ENCODE measurements at regions not wholly inside any gene's neighbourhood (a gene's known extent, or its start where the extent isn't known, plus 50 kb on each side); places are given as distances from the start of the nearest gene placed in this dataset.

DNA sequence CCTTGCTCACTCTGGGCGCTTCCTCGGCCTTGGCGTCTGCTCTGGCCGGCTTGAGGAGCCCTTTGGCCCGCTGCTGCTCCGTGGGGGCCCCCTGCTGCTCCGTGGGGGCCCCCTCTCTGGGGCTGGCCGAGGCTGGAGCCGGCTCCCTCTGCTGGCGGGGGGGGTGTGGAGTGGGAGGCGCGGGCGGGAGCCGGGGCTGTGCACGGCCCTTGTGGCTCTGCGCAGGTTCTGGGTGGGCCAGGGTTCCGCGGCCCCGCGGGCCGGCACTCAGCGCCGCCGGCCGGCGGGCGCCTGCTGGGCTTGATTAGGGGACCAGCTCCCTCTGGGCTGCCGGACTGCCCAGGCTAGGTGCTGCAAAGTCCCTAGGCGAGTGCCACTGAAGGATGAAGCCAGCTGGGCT is 436.2 kb downstream of the SLITRK6 start:
- Histone ChIP-seq H3K4me1 (no peaks in the 10 kb centered on the region), H3K36me3 (no peaks in the 10 kb centered on the region), H3K4me3 (no peak overlapping the region), H3K9me3 (no peaks in the 10 kb centered on the region), H3K27ac (no peak overlapping the region), H3K27me3 (no peaks in the 10 kb centered on the region)
- DNase-seq (no peak), ATAC-seq (no peak)
- TF ChIP-seq POLR2A (IDR thresholded peaks at IDR 0.05): no peak
- TF ChIP-seq, protein P1, sequence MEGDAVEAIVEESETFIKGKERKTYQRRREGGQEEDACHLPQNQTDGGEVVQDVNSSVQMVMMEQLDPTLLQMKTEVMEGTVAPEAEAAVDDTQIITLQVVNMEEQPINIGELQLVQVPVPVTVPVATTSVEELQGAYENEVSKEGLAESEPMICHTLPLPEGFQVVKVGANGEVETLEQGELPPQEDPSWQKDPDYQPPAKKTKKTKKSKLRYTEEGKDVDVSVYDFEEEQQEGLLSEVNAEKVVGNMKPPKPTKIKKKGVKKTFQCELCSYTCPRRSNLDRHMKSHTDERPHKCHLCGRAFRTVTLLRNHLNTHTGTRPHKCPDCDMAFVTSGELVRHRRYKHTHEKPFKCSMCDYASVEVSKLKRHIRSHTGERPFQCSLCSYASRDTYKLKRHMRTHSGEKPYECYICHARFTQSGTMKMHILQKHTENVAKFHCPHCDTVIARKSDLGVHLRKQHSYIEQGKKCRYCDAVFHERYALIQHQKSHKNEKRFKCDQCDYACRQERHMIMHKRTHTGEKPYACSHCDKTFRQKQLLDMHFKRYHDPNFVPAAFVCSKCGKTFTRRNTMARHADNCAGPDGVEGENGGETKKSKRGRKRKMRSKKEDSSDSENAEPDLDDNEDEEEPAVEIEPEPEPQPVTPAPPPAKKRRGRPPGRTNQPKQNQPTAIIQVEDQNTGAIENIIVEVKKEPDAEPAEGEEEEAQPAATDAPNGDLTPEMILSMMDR (IDR thresholded peaks at IDR 0.05 in 4 of 5, conservative IDR thresholded peaks at IDR 0.05 in 1 of 5): no peak
- intact Hi-C loops (cut with DNase I; ENCODE audit: low total_unique reads) (no loop called here), in situ Hi-C loops (cut with MboI; ENCODE audit: low sequenced_read_pairs in 4 of 4) (no loop called here)

DNA sequence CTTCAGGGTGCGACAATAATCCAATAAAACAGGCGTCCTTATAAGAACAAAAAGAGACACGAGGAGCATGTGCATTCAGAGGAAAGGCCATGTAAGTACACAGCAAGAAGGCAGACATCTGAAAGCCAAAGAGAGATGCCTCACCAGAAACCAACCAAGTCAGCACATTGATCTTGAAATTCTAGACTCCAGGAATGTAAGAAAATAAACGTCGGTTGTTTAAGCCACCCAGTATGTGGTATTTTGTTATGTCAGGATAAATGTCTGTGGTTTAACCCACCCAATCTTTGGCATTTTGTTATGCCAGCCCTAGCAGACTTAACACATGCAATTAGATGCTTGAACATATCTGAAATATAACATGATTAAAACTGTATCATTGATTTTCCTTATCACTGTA is 452.0 kb downstream of the SLITRK6 start:
- Histone ChIP-seq H3K27me3 (no peaks in the 10 kb centered on the region), H3K9me3 (no peaks in the 10 kb centered on the region), H3K4me3 (no peak overlapping the region), H3K27ac (no peak overlapping the region), H3K4me1 (no peaks in the 10 kb centered on the region), H3K36me3 (no peaks in the 10 kb centered on the region)
- intact Hi-C loops (cut with DNase I; ENCODE audit: low total_unique reads) (no loop called here), in situ Hi-C loops (cut with MboI; ENCODE audit: low sequenced_read_pairs in 4 of 4) (no loop called here)
- DNase-seq (no peak), ATAC-seq (no peak)
- TF ChIP-seq, protein P1 (IDR thresholded peaks at IDR 0.05 in 4 of 5, conservative IDR thresholded peaks at IDR 0.05 in 1 of 5): no peak
- no peak for TF ChIP-seq POLR2A (IDR thresholded peaks at IDR 0.05)

DNA sequence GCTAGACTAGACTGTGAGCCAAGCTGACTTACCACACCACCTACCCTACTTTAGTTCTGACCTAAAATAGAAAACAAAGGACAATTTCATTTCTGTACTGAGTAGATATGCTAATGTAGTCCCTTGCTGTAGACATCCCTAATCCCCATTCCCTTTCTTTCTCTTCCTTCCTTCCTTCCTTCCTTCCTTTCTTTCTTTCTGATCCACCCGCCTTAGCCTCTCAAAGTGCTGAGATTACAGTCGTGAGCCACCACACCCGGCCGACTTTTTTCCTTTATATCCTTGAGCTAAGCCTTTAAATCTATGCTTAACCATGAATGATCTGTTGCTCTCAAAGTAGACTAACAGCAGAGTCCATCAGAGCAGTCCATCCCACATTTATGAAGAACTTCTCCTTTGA is 465.0 kb downstream of the SLITRK6 start:
- H3K4me3 ChIP-seq: no peak overlapping the region
- H3K27ac ChIP-seq: no peak overlapping the region
- no peaks in the 10 kb centered on the region for H3K27me3 ChIP-seq
- no peaks in the 10 kb centered on the region for H3K4me1 ChIP-seq
- in situ Hi-C loops (cut with MboI; ENCODE audit: low sequenced_read_pairs in 4 of 4) (no loop called here), intact Hi-C loops (cut with DNase I; ENCODE audit: low total_unique reads) (no loop called here)
- H3K36me3 ChIP-seq: no peaks in the 10 kb centered on the region
- TF ChIP-seq POLR2A (IDR thresholded peaks at IDR 0.05): no peak
- TF ChIP-seq, protein P1 (IDR thresholded peaks at IDR 0.05 in 4 of 5, conservative IDR thresholded peaks at IDR 0.05 in 1 of 5): no peak
- ATAC-seq (no peak), DNase-seq (no peak)
- no peaks in the 10 kb centered on the region for H3K9me3 ChIP-seq

DNA sequence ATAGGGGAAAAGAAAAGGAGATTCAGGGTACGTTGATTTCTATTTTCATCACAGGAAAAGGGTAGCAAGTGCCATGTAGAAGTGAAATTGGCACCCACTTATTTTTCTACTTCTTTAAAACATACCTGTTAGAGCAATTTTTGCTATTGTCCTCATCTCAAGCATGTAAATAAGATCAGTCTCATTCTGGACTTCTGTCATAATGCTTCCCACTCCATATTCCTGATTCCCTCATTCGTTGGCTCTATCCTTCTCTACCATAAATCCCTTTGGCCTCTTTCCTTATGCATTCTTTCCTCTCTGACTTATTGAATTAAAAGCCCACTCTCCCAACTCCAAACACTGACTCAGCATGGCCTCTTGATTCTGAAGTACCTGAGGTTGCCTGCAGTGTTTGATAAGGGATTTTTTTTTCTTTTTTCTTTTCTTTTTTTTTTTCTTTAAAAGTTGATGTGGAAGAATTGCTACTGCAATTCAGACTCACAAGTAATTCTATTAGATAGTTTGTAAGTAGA is 465.7 kb downstream of the SLITRK6 start:
- intact Hi-C loops (cut with DNase I; ENCODE audit: low total_unique reads): no loop called here
- no peak for ATAC-seq

More for the DNA sequence above, 465.7 kb downstream of the SLITRK6 start:
- Histone ChIP-seq H3K27me3 (no peaks in the 10 kb centered on the region), H3K9me3 (no peaks in the 10 kb centered on the region), H3K27ac (no peak overlapping the region), H3K4me3 (no peak overlapping the region), H3K4me1 (no peaks in the 10 kb centered on the region), H3K36me3 (no peaks in the 10 kb centered on the region)
- no peak for DNase-seq
- in situ Hi-C loops (cut with MboI; ENCODE audit: low sequenced_read_pairs in 4 of 4): no loop called here
- TF ChIP-seq, protein P1 (IDR thresholded peaks at IDR 0.05 in 4 of 5, conservative IDR thresholded peaks at IDR 0.05 in 1 of 5): no peak
- TF ChIP-seq POLR2A (IDR thresholded peaks at IDR 0.05): no peak
